HT-29 (cell line): ENCODE measurements at regions not wholly inside any gene's neighbourhood (a gene's known extent, or its start where the extent isn't known, plus 50 kb on each side); places are given as distances from the start of the nearest gene placed in this dataset.
"Not testable (repeated sequence)": the region's sequence is repeated elsewhere in the genome, so short reads cannot be mapped to it uniquely, and the experiment has no call there.

Experiments
- DNase-seq: peaks from one replicate; pipeline ENCODE4 v3.0.0-alpha.2; 2015; ENCODE audit warnings: low spot score

DNA sequence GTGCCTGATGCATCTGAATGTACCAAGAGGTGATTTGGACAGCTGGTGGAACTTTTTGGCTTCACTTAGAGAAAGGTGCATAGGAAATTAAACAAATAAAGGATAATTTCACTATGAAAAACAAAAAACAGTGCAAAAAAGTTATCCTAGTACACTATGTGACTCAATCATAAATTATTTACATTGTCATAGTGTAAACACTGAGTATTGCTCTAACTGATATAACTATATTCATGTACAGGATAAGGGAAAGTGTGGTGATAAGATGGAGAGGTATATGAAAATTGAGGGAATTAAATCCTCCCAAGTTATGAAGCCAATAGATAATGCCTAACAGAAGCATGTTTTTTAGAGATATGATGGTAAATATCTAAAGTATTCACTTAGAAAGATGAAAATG lies 50.2 kb upstream of the CPNE4 start:
- DNase-seq: no peak

DNA sequence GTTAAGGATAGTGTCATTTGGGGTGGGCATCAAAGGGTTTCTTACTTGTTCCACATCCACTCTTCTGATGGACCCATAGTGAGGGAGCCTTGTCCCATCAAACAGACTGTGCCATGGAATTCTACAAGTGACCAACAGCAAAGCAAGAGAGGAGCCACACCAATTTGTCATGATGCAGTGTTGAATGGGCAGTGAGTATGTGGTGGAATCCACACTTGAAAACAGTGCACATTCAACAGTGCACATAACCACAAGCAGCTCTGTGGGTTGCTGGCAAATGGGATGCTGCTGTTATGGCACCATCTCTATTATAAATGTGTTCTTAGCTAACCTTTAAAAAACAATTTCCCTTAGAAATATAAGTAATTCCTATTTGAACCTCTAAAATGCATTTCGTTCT lies 52.5 kb upstream of the CPNE4 start:
- no peak for DNase-seq

DNA sequence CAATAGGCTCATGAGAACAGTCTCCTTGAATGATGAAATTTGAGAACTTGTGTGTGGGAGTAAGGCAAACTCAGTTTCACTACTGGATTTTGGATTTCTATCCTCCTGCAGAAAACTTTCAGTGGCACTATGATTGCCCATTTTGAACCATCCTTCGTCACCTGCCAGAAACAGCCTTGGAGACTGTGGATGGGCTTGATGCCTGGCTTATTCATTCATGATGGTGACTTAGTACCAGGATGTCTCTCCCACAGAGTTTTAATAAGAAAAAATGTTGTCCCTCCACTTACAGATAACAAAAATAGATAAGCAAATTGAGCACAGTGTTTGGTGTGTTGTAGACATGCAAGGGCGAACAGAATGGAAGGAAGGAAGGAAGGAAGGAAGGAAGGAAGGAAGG lies 53.5 kb upstream of the CPNE4 start:
- DNase-seq: no peak

DNA sequence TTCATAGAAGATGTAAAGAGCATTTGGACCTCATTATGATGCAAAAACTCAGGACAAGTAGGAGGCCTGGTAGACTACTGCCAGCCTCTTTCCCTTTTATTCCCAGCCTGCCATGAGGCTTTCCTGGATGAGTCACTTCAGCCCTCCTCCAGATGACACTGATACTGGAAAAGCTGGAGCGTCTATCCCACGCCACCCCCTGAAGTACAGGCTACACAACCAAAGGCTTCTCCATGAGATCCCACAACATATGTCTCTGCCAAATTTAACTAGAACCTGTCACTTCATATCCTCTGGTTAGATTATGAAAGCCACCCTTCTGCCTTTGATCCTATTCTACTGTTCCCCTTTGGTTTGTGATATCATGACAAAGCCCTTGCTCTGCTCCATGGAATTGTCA lies 56.1 kb upstream of the CPNE4 start:
- DNase-seq: no peak

DNA sequence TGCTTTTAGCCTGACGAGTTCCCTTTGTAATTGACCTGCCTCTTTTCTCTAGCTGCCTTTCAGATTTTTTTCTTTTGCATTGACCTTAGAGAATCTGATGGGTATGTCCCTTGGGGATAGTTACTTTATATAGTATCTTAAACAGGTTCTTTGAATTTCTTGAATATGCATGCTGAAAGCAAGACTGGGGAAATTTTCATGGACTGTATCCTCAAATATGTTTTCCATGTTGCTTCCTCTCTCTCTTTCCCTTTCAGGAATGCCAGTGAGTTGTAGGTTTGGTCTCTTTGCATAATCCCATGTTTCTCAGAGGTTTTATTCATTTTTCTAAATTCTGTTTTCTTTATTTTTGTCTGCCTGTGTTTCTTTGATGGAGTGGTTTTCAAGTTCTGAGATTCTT lies 81.8 kb upstream of the CPNE4 start:
- no peak for DNase-seq

DNA sequence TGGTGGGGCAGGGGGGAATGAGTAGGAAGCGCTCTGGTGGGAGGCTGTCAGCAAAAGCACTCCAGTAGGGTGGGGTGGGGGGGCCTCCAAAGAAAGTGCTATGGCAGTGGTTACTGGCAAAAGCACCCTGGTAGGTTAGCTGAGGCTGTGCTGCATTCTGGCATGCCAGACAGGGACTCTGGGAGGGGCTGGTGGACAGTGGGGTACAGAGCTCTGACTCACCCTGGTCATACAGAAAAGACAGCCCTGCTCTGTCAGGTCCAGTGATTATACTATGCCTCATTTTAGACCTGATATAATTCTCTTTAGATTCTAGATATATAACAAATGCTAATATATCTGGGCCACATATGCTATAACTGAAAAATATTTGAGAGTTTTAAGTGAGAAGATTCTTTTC lies 82.8 kb upstream of the CPNE4 start:
- no peak for DNase-seq

DNA sequence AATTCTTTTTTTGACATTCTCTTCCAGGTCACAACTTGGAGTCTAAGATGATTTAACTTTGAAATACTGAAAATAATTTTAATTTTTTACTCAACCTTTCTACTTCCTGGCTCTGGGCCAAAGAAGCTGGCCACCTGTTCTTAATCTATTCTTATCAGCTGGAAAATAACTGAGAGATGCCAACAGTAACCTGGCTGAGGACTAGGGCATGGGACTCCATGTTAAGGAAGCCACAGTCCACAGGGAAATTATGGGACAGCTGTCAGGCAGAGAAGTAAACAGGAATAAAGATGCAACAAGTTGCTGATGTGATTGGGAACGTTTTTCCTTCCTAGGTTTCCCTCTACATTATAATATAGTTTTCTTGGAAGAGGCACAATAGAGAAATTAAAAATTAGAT lies 84.7 kb upstream of the CPNE4 start:
- no peak for DNase-seq

DNA sequence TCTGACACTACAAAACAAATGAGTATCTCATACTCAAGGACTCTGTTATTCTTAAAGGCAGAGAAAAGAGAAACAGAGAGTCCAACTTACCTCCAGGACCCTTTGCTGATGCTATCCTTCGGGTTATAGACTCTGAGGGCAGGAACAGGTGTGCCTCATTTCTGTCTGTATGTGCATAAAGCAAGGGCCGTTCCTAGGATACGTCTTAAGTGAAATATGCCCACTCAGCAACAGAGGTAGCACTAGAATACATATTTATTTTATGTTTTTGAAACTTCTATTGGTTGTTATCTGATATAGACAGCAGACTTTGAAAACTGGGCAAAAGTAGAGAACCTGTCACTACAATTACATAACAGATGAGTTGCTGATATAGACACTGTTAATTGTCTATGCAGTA lies 89.3 kb upstream of the CPNE4 start:
- no peak for DNase-seq

DNA sequence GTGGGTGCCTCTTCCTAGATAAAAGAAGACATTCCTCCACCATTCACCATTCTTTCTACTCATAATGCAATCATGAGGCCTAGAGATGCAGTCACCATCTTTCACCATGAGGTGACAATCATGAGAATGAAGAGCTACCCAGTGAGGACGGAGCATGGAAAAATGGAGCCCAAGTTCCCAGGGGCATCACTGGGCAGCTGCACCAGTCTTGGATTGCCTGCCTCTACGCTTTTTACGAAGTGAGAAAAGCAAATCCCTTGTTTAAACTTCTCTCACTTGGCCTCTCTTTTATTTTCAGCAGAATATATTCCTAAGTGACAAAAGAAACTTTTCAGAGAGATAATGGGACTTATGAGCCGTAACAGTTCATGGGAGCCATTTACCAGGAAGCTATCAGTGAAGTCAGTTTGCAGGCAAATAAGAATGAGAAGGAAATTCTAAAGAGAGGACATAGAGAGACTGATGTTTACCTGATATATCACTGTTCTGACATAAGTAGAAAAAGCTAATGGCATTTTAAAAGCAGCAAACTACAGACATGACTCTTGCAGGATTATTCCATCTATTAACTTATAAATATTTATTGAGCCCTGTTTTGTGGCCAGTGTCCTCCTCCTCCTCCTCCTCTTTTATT lies 90.0 kb upstream of the CPNE4 start:
- DNase-seq: no peak

DNA sequence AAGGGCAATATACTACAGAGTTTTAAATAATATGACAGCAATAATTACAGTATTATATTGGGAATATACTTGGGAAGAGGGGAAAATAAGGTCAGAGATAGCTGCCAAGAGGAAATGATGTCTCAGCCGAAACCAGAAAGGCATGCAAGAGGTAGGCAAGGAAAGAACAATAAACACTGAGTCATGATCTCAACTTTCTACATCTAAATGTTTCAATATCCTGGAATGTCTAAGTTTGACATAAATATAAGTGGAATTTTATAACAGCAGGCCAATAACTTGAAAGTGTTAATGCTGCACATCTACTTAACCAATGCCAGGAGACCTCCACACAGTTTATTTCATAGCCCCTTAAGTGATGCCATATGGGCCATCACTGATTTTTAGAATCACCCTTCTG lies 99.8 kb upstream of the CPNE4 start:
- no peak for DNase-seq

DNA sequence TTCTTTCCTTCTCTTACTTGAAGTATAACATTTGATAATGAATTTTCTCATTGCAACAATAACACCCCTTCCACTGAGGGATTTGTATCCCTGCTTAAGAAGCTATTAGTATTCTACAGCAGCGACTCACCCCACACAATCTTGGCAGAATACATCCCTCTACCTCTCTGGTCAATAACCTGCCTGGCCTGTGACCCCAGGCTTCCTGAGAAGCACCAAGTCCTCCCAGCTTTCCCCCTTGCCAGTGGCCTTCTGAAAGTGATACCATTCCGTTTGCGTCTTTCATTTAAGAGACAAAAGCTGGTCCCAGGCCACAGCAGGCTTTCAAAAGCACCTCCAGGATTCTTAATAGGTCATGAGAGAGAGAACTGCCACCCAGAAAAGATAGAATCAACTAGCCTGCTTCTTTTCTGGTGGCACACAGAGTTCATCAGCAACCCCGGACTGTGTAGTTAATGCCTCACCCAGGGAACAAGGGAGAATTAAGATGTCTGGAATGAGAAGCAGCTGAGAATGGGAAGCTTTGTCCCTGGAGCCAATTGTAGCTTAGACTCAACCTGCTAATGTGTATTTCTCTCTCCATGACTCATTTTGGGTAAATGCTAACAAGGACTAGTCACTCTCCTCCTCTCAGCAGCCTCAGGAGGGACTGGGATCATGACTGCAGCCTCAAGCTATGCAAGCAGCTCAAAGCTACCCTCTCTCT lies 101.0 kb upstream of the CPNE4 start:
- no peak for DNase-seq

DNA sequence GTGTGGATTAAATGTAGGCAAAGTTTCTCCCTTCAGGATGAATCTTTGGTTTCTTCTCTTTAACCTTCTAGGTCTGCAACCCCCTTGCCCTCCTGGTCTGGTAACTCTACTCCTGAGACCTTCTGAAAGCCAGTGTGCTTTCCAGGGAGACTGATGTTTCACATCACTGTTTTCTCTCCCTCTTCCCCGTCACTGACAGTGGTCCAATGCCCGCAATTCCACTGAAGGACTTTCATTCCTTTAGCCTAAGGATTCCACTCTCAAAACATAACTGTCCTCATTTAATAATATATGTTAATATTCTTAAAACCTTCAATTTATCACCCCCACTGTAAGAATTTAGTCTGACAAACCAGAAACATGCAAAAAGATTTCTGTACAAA lies 101.5 kb upstream of the CPNE4 start:
- no peak for DNase-seq

DNA sequence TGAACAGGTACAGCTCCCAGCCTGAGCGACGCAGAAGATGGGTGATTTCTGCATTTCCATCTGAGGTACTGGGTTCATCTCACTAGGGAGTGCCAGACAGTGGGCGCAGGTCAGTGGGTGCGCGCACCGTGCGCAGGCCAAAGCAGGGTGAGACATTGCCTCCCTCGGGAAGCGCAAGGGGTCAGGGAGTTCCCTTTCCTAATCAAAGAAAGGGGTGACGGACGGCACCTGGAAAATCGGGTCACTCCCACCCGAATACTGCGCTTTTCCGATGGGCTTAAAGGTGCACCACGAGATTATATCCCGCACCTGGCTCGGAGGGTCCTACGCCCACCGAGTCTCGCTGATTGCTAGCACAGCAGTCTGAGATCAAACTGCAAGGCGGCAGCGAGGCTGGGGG lies 102.1 kb upstream of the CPNE4 start:
- not testable (repeated sequence) for DNase-seq

DNA sequence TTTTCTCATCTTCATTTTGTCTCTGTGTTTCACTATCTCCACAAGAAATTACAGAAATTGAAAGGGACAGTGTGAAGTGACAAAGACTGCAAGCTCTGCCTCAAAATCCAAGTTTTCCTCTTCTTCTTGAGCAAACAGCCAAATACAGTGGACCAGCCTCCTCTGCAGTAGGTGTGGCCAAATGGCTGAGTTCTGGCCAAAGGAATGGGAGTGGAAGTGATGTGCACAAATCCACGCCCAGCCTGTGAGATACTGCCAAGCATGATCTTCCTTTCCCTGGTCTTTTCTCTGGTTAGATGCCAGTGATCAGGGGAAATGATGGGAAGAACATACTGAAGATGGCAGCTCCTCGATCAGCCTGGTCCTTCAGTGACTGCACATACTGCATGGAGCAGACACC lies 111.0 kb upstream of the CPNE4 start:
- DNase-seq: no peak

DNA sequence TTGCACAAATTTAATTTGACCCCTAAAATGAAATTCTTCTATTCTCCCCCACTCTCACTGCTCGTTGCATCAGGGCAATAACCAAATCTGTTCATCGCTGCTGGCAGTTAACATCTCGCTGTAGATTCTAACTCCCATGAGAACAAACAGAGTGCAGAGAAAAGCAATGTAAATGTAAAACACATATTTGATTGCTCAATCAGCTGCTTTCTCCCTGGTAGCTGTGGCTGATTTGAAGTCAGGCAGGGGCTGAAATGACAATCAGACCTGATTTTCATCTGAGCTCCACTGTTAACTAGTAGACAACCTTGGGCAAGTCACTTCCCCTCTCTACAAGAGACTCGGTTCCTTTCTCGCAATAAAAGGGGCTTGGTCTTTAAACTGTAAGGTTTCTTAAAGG lies 119.8 kb upstream of the CPNE4 start:
- DNase-seq: no peak

DNA sequence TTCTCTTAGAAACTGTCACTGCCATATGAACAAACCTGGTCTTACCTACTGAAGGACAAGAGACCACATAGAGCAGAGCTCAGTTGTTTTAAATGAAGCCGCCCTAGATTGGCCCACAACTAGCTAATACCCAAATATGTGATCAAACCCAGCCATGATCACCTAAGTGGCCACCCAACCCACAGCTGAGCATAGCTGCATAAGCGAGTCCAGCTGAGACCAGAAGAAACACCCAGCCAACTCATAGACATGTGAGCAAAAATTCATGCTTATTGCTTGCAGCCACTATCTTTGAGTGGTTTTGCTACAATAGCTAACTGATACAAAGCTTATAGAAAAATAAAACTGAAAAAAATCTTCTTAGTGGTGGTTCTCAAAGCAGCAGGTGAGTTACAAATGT lies 124.3 kb upstream of the CPNE4 start:
- no peak for DNase-seq

DNA sequence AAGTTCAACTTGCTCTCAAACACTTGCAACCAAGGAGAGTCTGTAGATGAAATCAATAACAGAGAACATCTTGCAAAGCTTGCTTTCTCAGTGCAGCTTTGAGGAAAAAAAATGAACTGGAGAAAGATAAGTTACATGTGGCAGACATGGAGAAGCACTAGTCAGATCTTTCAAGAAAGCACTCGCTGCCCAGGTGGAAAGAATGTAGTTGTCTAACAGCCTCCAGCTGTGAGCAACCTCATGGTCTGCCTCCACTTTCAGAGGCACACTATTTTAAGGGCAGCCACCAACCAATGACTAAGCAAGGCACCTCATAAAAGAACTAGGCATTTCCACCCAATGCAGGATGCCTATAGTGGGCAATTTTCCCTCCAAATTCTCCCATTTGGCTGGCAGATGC lies 125.4 kb upstream of the CPNE4 start:
- DNase-seq: no peak

DNA sequence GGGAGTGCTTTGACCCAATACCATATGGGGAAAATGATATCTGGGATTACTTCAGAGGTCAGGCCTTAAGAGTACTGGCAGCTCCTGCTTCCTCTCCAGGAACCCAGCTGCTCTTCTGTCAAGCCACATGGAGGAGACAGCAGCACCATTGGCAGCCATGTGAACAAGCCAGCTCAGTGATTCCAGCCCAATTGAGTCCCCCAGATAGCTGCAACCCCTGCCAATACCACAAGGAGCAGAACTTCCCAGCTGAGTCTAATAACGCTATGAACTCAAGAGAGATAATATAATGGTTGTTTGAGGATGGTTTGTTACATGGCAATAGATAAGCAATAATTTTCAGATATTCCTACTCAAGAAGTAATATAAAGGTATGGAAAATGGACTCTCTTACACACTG lies 126.8 kb upstream of the CPNE4 start:
- DNase-seq: peak; percentile 23

DNA sequence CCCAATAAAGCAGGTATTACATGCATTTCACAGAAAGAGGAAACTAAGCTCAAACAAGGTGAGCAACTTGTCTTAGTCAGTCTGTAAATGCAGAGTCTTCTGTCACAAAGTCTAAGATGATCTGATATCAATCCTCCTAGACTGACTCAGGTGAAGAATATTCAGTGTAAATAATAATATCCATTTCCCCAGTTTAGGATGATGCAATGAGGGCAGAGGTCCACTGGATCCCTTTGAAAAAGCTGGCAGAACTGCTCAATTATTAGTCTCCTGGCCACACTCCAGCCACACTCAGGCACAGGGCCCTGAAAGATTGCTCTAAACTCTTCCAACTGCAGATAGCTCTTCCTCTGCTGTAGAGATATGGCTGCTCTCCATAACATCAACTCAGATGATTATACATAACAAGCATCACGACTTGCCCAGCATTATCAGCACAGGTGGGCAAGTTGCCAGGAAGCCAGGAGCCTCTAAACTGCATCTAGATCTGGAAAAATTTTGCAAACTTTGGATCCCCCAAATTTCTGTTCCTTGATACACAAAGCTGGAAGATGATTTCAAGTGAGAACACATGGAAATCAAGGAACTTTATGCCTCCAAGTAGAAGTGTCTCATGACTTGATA lies 129.8 kb upstream of the CPNE4 start:
- DNase-seq: peak; percentile 13

DNA sequence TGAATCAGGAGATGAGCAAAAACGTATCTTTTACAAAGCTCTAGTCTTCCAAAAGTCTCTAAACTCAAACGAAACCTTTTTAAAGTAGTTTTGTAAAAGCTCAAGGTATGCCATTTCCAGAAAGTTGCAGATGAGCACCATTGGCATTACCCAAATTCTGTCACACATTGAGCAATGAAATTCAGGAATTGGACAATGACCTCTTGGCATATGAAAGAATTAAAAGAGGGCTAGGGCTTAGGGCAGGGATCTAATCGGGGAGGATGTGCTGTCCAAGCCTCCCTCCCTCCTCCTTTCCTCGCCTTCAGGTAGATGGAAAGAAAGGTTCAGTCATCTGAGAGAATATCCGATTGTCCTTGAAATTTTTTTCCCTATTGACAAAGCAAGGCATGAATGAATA lies 133.1 kb upstream of the CPNE4 start:
- DNase-seq: no peak

DNA sequence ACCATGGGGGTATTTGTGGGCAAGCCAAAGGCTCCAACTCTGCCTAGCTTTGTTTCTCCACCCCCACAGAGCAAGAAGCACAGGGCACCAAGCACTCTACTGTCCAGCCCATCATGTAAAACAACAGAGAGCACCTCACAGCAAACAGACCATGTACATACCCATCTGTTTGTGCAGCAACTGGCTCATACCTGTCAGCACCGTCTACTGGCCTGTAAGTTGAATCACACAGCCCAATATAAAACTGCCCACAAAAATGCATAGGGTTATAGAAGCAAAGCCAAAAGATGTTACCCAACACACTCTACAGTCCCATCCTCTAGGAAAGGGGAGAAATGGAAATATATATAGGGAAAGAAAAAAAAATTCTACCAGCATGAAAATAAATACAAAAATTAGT lies 139.7 kb upstream of the CPNE4 start:
- DNase-seq: no peak

DNA sequence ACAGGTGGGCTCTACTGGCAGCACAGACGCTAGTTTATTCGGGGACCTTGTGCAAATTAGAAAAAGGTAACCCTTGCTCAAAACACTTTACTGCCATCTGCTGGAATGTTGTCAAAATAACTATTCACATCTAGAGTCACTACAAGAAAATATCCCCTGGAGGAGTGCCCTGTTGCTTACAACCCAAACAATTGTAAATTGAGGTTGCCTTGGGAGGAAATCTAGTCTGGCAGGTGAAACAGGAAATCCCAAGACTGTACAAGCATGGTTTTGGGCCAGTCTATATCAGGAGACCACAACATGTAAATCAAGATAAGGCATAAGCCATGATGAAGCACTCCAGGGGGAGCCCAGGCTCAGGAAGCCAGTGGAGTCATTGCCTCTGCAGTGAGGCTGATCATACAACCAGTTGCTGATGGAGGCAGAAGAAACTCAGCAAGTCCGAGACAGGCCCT lies 136.8 kb upstream of the ACP3 start:
- peak; percentile 69 for DNase-seq

DNA sequence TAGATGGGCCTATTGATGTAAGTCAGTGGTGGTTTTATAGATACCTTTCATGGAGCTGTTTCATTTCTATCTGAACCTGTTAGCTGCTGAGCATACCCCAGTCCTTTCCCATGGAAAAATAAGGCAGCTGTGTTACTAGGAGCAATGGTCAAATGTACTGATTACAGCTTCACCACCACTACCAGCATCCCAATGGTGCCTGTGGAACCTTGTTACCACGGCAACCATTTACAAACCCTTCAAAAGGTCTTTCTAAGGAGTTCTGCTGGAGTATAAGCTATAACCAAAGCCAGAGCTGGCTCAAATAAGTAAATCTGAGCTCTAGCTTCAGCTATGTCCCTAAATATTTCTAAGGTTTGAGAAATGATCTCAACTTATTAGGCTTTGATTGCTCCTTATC lies 133.4 kb upstream of the ACP3 start:
- no peak for DNase-seq
